HG02840 (cell line): ENCODE measurements at regions not wholly inside any gene's neighbourhood (a gene's known extent, or its start where the extent isn't known, plus 50 kb on each side); places are given as distances from the start of the nearest gene placed in this dataset.
"Not testable (repeated sequence)": the region's sequence is repeated elsewhere in the genome, so short reads cannot be mapped to it uniquely, and the experiment has no call there.

Source experiments
- ATAC-seq: cut with Tn5 transposase; IDR thresholded peaks from one replicate; pipeline ENCODE4 v1.9.1; 2021; ENCODE audit warnings: mild to moderate bottlenecking, moderate library complexity, moderate number of reproducible peaks; ENCODE audit not compliant: unreplicated experiment, low FRiP score

DNA sequence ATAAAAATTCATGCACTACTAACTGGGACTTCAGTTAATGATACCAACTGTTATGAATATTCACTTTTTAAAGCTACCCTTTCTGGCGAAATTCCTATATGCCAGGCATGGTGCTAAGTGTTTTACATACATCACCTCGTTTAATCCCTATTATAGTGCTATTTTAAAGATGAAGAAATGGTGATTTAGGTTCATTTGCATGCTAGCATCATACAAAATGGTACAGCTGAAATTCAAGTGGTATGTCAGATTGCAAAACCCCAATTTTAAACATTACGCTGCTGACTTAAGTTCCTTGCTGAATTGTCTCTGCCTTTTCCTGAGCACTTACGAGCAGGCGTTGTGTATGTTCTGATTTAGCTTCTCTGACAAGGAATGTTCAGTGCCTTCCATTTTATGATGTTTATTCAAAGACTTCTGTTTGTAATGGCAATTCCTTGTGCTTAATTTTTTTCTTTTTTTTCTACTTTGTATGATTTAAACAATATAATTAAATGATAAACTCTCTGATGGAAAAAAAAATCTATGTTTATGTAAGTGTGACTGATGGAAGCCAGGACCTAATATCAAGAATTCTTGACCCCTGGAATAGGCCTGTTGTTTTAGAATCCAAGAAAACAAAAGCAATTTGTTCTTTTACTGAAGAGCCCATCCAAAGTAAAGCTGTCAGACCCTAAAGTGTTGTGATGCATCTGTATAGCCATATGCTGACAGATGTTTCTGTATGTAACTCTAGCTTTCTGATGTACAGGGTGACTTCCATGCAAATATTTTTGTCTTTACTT is 148.1 kb downstream of the PCDH7 start:
- ATAC-seq, result no peak

DNA sequence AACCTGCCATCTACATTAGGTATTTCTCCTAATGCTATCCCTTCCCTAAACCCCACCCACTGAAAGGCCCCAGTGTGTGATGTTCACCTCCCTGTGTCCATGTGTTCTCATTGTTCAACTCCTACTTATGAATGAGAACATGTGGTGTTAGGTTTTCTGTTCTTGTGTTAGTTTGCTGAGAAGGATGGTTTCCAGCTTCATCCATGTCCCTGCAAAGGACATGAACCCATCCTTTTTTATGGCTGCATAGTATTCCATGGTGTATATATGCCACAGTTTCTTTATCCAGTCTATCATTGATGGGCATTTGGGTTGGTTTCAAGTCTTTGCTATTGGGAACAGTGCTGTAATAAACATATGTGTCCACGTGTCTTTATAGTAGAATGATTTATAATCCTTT is 149.2 kb downstream of the PCDH7 start:
- not testable (repeated sequence) for ATAC-seq

DNA sequence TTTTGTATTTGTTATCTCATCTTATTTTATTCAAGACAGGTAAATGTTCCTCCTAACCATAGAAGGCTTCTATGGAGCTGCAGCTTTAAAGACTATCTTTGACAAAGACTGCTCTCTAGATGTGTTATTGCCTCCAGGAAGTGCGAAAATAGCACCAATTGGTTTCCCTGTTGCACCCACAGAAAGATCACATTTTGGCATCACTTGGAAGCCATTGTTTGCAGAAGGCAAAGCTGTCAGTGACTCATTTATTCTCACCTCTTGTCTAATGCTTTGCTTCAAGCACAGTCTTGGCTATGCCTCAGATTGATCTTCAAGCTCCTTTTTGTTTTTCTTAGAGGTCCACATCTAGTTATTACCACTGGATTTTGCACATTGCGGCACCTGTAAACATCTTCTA is 150.3 kb downstream of the PCDH7 start:
- no peak for ATAC-seq

DNA sequence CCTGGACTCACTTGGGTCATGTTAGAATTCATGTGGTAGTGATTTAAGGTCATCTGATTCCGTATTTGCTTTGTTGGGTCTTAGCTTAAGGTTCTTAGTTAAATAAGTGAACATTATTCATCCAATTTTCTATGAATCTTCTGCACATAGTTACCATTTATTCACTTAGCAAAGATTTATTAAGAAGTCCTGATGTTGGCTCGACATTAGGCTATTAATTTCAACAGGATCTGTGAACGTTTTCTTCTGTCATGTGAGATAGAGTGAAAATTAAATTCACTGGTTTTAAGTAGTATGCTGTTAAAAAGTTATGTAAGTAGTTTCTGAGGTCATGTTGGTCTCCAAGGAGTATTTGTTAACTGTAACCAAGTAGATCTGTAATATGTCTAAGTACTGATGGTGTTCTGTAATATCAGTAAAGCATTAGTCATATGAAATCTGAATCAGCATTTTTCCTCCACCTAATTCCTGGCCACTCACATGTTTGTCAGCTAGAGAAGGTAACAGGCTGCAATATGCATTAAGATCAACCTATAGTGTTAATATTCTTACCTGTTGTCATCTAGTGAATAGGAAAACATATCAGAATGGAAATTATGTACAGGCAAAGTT is 155.6 kb downstream of the PCDH7 start:
- no peak for ATAC-seq

DNA sequence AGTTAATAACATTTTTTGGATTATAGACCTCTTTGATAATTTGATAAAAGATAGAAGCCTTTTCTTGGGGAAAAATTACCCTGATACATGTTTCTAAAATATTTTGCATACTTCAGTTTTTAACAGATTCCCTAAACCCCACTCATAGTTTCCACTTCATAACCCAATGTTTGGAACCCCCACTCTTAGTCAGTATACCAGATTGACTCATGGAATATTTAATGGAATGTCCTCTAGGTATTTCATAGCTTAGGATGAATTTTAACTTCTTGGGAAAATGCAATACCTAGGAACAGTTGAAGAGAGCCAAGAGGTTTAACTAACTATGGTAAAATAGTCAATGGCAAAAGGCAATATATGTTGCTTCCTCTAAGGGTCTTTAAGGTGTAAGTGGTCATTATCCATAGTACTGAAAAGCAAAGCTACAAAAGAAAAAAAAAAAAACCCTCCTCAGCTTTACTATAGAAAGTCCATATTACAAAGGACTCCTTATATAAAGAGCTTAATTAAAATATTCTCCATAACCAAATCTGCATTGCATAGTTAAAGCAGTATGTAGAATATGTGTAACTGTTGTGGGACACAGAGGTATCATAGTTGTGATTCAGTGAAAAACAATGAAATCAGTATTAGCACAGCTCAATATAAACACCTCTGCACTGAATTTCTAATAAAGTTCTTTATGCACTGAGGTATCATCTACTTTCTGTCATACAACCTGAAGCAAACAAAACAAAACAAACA is 159.9 kb downstream of the PCDH7 start:
- ATAC-seq, result no peak

DNA sequence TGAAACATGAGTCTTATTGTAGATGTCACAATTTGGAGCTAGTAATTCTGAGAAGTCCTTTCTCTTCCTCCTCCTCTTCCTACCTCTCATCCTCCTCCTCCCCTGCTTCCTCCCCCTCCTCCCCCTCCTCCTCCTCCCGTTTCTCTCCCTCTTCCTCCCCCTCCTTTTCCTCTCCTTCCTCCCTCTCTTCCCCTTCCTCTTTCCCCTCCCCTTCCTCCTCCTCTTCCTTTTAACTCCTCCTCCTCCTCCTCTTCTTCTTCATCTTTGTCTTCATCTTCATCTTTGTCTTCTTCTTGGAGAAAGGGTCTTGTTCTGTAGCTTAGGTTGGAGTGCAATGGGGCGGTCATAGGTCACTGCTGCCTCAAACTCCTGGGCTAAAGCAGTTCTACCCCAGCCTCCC is 161.8 kb downstream of the PCDH7 start:
- no peak for ATAC-seq

DNA sequence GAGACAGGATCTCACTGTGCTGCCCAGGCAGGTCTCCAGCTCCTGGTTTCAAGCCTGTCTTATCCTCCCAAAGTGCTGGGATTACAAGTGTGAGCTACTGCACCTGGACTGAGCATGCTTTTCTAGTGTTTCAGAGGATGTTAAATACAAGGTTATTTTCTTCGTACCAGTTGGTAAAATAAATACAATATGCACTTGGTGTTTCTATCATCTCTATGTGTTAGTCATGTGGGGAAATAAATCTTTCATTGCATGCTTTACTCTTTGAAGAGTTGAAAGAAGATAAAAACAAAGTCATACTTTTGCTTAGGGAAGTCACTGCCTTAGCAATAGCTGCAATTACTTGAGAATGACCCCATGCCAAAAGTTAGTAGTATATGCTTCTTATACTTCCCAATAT is 162.3 kb downstream of the PCDH7 start:
- no peak for ATAC-seq

DNA sequence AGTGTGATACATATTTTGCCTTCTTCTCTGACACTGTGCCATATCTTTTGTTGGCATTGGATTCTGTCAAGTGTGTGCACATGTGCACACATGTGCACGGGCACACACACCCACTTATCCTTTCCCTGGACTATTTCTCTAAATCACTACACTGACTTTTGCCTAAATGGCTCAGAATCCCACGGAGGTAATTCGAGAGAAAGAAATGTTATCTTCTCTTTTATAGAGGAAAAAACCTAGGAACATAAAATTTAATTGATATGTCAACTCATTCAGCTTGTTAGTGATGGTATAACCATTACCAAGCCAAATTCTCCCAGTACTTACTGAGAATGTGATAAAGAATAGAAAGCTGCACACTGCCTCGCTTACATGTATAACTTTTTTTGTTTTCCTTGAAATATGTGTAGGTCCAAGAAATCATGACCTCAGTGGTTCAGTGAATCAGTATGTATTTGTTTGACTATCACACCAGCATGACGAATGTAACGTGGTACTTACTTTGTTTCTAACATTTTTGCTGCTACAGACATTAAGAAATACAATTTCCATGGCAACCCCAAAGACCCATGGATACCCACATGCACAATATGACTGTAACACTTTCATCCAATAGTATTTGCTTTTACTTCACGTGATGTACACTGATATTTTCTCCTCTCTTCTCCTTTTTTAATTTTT is 163.0 kb downstream of the PCDH7 start:
- ATAC-seq, result no peak

DNA sequence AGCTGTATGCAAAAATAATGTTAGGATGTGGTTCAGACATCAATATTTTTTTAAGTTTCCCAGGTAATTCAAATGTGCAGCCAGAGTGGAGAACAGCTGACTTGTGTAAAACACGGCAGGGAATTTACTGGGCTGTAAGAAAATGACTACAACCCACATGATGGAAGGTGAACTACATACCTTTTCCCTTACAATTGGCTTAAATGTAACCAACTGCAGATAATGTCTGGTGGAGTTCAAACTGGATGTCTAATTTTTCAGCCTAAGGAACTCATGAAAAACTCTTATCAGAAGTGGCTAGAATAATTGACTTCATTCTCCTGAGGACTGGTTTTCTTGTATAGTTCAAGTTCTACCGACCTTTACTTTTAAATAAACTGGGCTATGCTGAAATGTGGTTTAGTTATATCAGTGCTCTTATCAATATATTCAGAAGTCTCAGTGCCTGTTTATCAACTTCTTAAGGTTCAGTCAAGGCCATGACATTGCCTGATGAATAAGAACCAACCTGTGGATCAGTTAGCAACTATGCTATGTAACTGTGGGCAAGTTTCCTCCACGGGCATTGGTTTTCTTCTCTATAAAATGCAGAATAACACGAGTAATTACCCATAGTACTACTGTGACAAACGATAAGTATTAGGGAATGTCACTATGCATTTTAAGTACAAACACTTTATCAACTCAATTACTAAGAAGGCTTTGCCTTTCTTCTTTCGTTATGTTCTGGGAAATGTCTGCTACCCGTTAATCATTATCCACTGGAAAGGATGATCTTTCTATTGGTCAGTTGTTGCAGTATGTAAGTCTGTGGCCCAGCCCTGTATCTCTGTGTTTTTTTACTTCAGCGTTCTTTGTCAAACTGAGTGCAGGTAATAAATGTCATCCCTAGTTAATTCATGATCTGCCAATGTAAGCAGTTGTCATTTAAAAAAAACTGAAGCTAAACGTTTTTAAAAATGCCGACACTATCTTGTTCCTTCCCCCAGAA is 181.6 kb downstream of the PCDH7 start:
- ATAC-seq, result no peak

DNA sequence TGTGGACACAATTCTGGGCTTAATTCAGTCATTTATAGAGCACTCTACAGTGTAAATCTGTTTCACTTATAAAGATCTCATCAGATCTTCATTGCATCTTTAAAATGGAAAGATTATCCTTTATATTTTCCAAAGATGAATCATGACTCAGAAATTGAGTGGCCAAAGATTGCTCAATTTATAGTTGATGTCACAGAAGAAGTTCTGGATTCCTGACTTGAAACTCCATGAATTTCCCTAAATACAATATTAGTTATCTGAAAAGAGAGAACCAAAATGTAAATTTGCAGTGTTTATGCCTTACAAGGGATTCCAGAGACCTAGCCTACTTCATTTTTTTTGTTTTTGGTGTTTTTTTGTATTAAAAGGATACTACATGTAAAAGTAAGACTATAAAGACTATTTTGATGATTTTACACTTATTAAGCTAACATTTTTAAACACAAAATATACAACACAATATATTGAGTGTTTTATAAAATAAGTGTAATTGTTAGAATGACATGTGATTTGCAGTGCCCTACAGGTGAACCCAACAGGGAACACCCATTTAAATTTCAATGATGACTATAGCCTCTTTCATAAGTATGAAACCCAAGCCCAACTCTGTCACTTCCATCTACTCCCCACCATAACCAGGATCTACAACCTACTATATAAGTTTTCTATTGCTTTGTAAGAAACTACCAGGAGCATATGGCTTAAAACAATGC is 183.5 kb downstream of the PCDH7 start:
- ATAC-seq, result no peak

DNA sequence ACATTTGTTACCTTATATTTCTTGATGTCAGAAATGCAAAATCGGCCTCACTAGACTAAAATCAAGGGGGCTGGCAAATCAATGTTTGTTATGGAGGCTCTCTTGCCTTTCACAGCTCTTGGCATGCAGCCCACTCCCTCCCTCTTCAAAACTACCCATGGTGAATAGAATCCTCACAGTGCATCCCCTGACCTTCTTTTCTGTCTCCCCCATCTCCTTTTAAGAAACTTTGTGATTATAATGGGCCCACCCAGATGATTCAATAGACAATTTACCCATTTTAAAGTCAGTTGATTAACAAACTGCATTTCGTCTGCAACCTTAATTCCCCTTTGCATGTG is 184.0 kb downstream of the PCDH7 start:
- no peak for ATAC-seq

DNA sequence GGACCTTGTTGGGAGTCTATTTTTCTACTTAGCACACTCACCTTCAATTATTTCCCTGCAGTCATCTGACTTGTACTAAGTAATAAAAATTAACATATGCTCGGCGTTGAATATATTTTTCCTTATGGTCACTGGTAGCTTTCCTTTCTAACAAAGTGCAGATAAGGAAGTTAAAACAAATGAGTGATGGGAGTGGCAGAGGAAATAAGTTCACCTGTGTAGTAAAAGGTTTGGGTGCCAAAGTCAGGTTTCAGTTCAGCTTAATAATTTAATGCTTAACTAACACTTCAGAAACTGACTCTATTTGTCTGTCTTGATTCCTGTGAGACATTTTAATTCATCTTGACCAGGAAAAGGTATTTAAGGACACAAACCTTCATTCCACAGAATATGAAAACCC is 184.4 kb downstream of the PCDH7 start:
- ATAC-seq, result no peak

DNA sequence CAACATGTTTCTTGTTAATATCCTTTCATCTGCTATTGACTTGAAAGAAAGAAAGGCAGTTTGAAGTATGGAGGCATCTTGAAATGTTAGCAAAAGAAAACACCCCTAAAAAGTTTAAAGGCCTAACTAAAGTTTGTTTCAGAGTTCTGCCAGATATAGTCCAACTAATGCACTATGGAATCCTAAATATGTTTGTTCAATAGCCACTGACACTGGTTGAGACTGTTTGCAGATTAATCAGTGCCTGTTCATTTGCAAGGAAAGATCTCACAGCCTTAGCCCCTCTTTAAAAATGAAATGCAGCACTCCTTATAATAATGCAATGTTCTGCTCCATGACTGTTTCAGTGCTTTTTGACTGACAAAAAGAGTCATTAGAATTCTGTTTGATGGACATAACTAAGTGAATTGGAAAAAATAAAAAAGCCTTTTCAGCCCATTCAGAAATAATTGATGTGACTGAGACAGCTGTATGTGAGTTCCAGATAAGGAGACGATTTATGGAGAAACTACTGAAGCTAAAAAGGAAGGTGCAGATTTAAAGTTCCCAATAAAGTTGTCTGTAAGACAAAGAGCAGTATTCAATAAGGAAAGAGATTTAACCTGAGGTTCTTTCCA is 192.0 kb downstream of the PCDH7 start:
- no peak for ATAC-seq

DNA sequence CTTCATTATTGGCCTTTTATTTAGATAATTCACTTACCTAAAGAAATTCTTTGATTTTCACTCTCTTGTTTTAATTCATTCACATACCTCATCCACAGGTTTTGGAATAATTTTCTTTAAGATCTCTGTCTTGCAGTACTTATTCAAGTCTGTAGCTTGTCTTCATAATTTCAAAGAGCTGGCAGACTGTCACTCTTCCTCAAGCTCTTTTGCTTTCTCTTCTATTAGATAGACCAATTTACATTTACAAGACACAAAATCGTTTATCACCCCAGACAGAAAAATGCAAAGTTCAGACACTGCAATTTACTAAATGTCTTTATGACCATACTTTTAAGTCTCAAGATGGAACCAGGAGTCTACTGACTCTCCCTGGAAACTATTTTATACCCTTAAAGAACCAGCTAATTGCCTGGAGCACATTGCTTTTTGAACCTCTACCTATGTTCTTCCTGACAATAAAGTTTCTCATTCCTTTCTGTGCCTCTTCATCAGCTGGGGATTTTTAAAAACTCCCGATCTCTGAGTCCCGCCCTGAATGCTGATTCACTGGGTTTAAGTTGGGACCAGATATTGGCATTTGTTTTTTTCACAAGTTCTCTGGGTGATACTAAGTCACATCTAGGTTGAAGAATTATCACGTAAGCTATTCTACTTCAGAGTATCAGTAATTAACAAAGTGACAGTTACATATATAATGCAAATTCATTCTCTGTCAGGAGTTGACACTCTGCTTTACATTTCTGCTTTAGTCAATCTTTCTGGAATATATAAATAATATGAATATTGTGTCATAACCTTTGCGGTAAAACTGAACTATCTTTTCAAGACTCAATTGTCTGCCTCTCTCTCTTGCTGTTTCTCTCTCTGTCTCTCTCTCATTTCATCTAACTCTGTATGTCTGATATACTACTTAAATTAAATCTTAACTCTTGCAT is 196.4 kb downstream of the PCDH7 start:
- ATAC-seq, result no peak

DNA sequence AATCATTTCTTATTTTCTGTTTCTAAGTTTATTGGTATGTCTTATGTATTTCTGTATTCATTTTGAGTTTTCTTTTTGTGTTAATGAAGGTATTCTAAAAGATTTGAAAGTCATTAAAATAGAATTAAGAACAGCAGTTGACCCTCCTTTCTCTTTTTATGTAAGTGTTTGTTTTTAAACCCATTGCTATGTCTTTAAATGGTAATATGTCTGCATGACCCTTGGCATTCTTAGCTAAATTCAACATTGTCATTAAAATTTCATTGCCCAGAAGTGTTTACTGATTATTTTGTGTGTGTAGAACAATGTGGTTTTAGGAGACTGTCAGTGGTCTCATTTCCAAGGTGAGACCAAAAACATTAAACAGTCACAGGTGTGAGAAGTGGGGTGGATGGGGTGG is 197.8 kb downstream of the PCDH7 start:
- no peak for ATAC-seq

DNA sequence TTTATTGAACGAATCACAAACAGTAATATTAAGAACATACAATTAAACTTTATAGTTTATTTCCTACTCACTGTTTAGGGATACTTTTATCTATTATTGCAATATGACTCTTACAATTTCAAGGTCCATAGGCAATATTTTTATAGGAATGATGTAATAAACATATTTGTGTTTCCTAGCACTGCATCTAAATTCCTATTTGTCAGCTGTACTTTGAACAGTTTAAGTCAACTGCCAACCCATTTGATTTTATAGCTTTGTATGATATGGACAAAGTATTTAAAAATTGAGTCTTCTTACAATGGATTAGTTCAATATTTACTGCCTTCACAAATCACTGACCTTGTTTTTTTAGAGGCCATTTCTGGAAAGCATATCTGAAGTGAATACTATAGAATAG is 199.3 kb downstream of the PCDH7 start:
- ATAC-seq, result no peak

DNA sequence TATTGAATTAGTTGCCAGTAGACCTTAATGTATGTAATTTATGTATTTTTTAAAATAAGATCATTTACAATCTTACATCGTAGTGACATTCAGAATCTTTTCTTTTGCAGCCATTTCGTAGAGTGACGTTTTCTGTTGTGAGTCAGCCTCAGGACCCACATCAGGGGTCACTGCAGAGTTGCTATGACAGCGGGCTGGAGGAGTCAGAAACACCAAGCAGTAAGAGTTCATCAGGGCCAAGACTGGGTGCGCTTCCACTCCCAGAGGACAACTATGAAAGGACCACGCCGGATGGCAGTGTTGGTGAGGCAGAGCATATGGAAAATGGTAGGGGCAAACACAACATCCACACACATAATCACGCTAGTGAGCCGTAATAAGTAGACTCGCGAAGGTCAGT is 199.9 kb downstream of the PCDH7 start:
- no peak for ATAC-seq

DNA sequence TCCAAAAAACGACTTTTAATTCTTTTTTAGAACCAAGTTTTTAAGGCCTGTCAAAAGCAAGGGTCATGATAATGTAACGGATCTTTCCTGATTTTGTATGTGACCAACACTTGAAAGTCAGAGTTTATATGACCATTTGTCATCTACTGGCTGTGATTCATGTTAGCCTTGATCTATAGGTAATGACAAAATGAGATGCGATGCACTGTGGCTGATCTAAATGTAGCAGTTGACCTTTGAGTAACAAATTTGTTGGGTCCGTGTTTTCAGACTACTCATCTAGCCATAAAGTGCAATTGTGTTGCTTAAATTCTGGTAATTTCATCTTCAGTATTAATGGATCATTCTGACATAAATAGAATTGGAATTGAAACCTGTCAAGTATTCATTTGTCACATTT is 202.5 kb downstream of the PCDH7 start:
- no peak for ATAC-seq
